IPS DF 19.7 (cell line): ENCODE measurements at regions not wholly inside any gene's neighbourhood (a gene's known extent, or its start where the extent isn't known, plus 50 kb on each side); places are given as distances from the start of the nearest gene placed in this dataset.

ENCODE experiments used
- DNase-seq: peaks from one replicate; pipeline ENCODE4 v3.0.0-alpha.2; 2013; ENCODE audit warnings: low read depth, low spot score

- DNase-seq: no peak
Observed at GRCh38 chr11:115872416-115872815, 368.2 kb upstream of the CADM1 start.

- DNase-seq: no peak
Observed at GRCh38 chr11:115871161-115871760, 367.0 kb upstream of the CADM1 start.

- DNase-seq: peak; percentile 15
Observed at GRCh38 chr11:115869780-115870431, 365.7 kb upstream of the CADM1 start.

GRCh38 chr11:115869131-115869530, 364.9 kb upstream of the CADM1 start:
- DNase-seq: no peak

- DNase-seq: no peak
Observed at GRCh38 chr11:115860246-115860645, 356.0 kb upstream of the CADM1 start.

GRCh38 chr11:115848611-115849010, 344.4 kb upstream of the CADM1 start:
- no peak for DNase-seq

- DNase-seq: no peak
Observed at GRCh38 chr11:115848080-115848479, 343.9 kb upstream of the CADM1 start.

GRCh38 chr11:115845872-115846271, 341.7 kb upstream of the CADM1 start:
- DNase-seq: no peak

GRCh38 chr11:115843685-115844084, 339.5 kb upstream of the CADM1 start:
- DNase-seq: no peak

- DNase-seq: no peak
Observed at GRCh38 chr11:115843111-115843510, 338.9 kb upstream of the CADM1 start.

- no peak for DNase-seq
Observed at GRCh38 chr11:115820026-115820425, 315.8 kb upstream of the CADM1 start.

- no peak for DNase-seq
Observed at GRCh38 chr11:115819014-115819413, 314.8 kb upstream of the CADM1 start.

GRCh38 chr11:115817844-115818468, 313.7 kb upstream of the CADM1 start:
- peak; percentile 3 for DNase-seq

GRCh38 chr11:115808351-115808940, 304.2 kb upstream of the CADM1 start:
- DNase-seq: no peak

- no peak for DNase-seq
Observed at GRCh38 chr11:115806056-115806455, 301.8 kb upstream of the CADM1 start.

GRCh38 chr11:115803073-115803740, 299.0 kb upstream of the CADM1 start:
- DNase-seq: no peak

GRCh38 chr11:115802641-115803040, 298.4 kb upstream of the CADM1 start:
- DNase-seq: no peak

- no peak for DNase-seq
Observed at GRCh38 chr11:115792903-115793302, 288.7 kb upstream of the CADM1 start.

- DNase-seq: no peak
Observed at GRCh38 chr11:115787302-115787701, 283.1 kb upstream of the CADM1 start.

- DNase-seq: no peak
Observed at GRCh38 chr11:115784796-115785521, 280.7 kb upstream of the CADM1 start.

- no peak for DNase-seq
Observed at GRCh38 chr11:115780646-115781362, 276.6 kb upstream of the CADM1 start.
